HepG2 (cell line): ENCODE measurements at regions not wholly inside any gene's neighbourhood (a gene's known extent, or its start where the extent isn't known, plus 50 kb on each side); places are given as distances from the start of the nearest gene placed in this dataset.
A peak's percentile ranks its signal among the peaks of the same experiment; 100 is the strongest.

ENCODE experiments used
- CBX5 ChIP-seq: sonication (generic); formaldehyde crosslinking; IDR thresholded peaks from 2 replicates; pipeline ENCODE4 v1.4.0; 2020; ENCODE audit warnings: missing genetic modification reagents, borderline replicate concordance
- FOXK1 ChIP-seq: sonication (generic); formaldehyde crosslinking; IDR thresholded peaks from 2 replicates; pipeline ENCODE4 v1.4.0; 2020; ENCODE audit warnings: low read depth, missing genetic modification reagents, borderline replicate concordance
- HDAC2 ChIP-seq: sonication (generic); formaldehyde crosslinking; IDR thresholded peaks from 2 replicates; pipeline ENCODE4 v1.4.0; 2020; ENCODE audit warnings: missing genetic modification reagents
- KDM6A ChIP-seq: IDR thresholded peaks from 2 replicates; pipeline ENCODE4 v1.6.1; 2016; ENCODE audit warnings: low read depth
- MAZ ChIP-seq, 2 experiments: sonication (generic) in 1 of 2; formaldehyde crosslinking in 1 of 2; IDR thresholded peaks; 2 replicates each; pipeline versions ENCODE4 v1.5.0 to v1.6.1; 2012 to 2020; ENCODE audit warnings: low read depth in 2 of 2, mild to moderate bottlenecking in 2 of 2, borderline replicate concordance in 1 of 2, improper control_type of control experiment in 1 of 2, low read length in 1 of 2, missing genetic modification reagents in 1 of 2, moderate library complexity in 1 of 2
- ZKSCAN5 ChIP-seq: sonication (generic); formaldehyde crosslinking; IDR thresholded peaks from 2 replicates; pipeline ENCODE4 v1.5.1; 2020; ENCODE audit warnings: mild to moderate bottlenecking, missing genetic modification reagents
- ZMYM4 ChIP-seq: sonication (generic); formaldehyde crosslinking; IDR thresholded peaks from 2 replicates; pipeline ENCODE4 v1.8.1; 2023; ENCODE audit warnings: mild to moderate bottlenecking, missing genetic modification reagents
- ZNF263 ChIP-seq: sonication (generic); formaldehyde crosslinking; IDR thresholded peaks from 2 replicates; pipeline ENCODE4 v1.4.0; 2020; ENCODE audit warnings: missing genetic modification reagents
- ZNF282 ChIP-seq: fragments of 450-650 bp; IDR thresholded peaks from 2 replicates; pipeline ENCODE4 v1.6.1; 2018; ENCODE audit not compliant: partially characterized antibody
- ZNF605 ChIP-seq: sonication (generic); formaldehyde crosslinking; IDR thresholded peaks from 2 replicates; pipeline ENCODE4 v1.8.0; 2022; ENCODE audit warnings: mild to moderate bottlenecking, missing genetic modification reagents
- ZNF709 ChIP-seq: sonication (generic); formaldehyde crosslinking; IDR thresholded peaks from 2 replicates; pipeline ENCODE4 v1.5.0; 2020; ENCODE audit warnings: mild to moderate bottlenecking, missing genetic modification reagents
- TF ChIP-seq, protein P1 (sequence below): sonication (generic); formaldehyde crosslinking; IDR thresholded peaks from 2 replicates; pipeline ENCODE4 v1.4.0; 2020; ENCODE audit warnings: missing genetic modification reagents
- TF ChIP-seq, protein P2 (sequence below): sonication (generic); formaldehyde crosslinking; IDR thresholded peaks from 2 replicates; pipeline ENCODE4 v1.4.0; 2020; ENCODE audit warnings: missing genetic modification reagents
- TF ChIP-seq, protein P3 (sequence below): sonication (generic); formaldehyde crosslinking; IDR thresholded peaks from 2 replicates; pipeline ENCODE4 v1.4.0; 2020; ENCODE audit warnings: missing genetic modification reagents
- TF ChIP-seq, protein P4 (sequence below): sonication (generic); formaldehyde crosslinking; IDR thresholded peaks from 2 replicates; pipeline ENCODE4 v1.4.0; 2020; ENCODE audit warnings: missing genetic modification reagents, borderline replicate concordance
- TF ChIP-seq, protein P5 (sequence below): sonication (generic); formaldehyde crosslinking; IDR thresholded peaks from 2 replicates; pipeline ENCODE4 v1.5.1; 2020; ENCODE audit warnings: missing genetic modification reagents, mild to moderate bottlenecking, borderline replicate concordance
- TF ChIP-seq, protein P6 (sequence below): sonication (generic); formaldehyde crosslinking; IDR thresholded peaks from 2 replicates; pipeline ENCODE4 v1.4.0; 2020; ENCODE audit warnings: mild to moderate bottlenecking, missing genetic modification reagents

DNA sequence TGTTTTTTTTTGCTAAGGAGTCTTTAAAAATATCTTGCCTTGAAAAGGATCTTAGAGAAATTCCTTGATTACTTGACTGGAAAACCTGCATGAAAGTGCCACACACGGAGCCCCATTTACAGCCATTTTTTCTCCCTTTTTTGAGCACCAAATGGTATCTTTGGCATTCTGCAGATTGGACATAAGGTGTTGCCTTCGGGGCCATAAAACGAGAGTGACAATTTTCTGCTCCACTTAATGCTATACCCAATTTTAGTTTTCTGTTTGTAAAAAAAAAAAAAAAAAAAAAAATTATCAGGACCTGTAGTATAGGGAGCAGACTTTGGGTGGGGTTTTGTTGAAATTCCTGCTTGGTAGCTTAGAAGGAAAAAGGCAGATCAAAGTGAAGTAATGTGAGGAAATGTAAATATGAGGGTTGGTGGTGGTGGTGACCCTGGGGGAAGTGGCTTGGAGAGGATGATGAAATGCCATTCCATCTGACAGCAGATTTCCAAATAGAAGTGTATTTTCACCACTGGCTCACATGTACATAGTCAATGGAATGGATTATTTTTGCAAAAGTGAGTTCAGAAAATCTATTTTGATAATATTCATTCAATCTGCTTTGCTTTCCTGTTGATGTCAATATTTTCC is 212.1 kb upstream of the SOX4 start (continued):
- TF ChIP-seq ZNF263 (no peak), FOXK1 (CRISPR knock-in tag) (peak; percentile 94), HDAC2 (peak; percentile 90), ZKSCAN5 (CRISPR knock-in tag) (no peak), ZNF605 (CRISPR knock-in tag) (0 out of 2 replicates have a peak, but pooled peaks have one; percentile 44), ZNF282 (no peak), ZNF709 (no peak), ZMYM4 (CRISPR knock-in tag) (peak; percentile 86; the same call in 1 of the 2 replicates), KDM6A (peak; percentile 65; the same call in 1 of the 2 replicates), CBX5 (CRISPR knock-in tag) (peak; percentile 82; the same call in 1 of the 2 replicates), MAZ (IDR thresholded peaks at IDR 0.05; ENCODE audit: borderline replicate concordance, low read depth, low read length) (no peak), MAZ (CRISPR knock-in tag; IDR thresholded peaks at IDR 0.05; ENCODE audit: low read depth) (0 out of 2 replicates have a peak, but pooled peaks have one; percentile 33)
- TF ChIP-seq, protein P1, sequence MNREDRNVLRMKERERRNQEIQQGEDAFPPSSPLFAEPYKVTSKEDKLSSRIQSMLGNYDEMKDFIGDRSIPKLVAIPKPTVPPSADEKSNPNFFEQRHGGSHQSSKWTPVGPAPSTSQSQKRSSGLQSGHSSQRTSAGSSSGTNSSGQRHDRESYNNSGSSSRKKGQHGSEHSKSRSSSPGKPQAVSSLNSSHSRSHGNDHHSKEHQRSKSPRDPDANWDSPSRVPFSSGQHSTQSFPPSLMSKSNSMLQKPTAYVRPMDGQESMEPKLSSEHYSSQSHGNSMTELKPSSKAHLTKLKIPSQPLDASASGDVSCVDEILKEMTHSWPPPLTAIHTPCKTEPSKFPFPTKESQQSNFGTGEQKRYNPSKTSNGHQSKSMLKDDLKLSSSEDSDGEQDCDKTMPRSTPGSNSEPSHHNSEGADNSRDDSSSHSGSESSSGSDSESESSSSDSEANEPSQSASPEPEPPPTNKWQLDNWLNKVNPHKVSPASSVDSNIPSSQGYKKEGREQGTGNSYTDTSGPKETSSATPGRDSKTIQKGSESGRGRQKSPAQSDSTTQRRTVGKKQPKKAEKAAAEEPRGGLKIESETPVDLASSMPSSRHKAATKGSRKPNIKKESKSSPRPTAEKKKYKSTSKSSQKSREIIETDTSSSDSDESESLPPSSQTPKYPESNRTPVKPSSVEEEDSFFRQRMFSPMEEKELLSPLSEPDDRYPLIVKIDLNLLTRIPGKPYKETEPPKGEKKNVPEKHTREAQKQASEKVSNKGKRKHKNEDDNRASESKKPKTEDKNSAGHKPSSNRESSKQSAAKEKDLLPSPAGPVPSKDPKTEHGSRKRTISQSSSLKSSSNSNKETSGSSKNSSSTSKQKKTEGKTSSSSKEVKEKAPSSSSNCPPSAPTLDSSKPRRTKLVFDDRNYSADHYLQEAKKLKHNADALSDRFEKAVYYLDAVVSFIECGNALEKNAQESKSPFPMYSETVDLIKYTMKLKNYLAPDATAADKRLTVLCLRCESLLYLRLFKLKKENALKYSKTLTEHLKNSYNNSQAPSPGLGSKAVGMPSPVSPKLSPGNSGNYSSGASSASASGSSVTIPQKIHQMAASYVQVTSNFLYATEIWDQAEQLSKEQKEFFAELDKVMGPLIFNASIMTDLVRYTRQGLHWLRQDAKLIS = no peak
- TF ChIP-seq, protein P2, sequence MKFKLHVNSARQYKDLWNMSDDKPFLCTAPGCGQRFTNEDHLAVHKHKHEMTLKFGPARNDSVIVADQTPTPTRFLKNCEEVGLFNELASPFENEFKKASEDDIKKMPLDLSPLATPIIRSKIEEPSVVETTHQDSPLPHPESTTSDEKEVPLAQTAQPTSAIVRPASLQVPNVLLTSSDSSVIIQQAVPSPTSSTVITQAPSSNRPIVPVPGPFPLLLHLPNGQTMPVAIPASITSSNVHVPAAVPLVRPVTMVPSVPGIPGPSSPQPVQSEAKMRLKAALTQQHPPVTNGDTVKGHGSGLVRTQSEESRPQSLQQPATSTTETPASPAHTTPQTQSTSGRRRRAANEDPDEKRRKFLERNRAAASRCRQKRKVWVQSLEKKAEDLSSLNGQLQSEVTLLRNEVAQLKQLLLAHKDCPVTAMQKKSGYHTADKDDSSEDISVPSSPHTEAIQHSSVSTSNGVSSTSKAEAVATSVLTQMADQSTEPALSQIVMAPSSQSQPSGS (CRISPR knock-in tag) = peak; percentile 78
- TF ChIP-seq, protein P3, sequence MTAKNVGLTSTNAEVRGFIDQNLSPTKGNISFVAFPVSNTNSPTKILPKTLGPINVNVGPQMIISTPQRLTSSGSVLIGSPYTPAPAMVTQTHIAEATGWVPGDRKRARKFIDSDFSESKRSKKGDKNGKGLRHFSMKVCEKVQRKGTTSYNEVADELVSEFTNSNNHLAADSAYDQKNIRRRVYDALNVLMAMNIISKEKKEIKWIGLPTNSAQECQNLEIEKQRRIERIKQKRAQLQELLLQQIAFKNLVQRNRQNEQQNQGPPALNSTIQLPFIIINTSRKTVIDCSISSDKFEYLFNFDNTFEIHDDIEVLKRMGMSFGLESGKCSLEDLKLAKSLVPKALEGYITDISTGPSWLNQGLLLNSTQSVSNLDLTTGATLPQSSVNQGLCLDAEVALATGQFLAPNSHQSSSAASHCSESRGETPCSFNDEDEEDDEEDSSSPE (CRISPR knock-in tag) = no peak
- TF ChIP-seq, protein P4, sequence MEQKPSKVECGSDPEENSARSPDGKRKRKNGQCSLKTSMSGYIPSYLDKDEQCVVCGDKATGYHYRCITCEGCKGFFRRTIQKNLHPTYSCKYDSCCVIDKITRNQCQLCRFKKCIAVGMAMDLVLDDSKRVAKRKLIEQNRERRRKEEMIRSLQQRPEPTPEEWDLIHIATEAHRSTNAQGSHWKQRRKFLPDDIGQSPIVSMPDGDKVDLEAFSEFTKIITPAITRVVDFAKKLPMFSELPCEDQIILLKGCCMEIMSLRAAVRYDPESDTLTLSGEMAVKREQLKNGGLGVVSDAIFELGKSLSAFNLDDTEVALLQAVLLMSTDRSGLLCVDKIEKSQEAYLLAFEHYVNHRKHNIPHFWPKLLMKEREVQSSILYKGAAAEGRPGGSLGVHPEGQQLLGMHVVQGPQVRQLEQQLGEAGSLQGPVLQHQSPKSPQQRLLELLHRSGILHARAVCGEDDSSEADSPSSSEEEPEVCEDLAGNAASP (CRISPR knock-in tag) = peak; percentile 82
- TF ChIP-seq, protein P5, sequence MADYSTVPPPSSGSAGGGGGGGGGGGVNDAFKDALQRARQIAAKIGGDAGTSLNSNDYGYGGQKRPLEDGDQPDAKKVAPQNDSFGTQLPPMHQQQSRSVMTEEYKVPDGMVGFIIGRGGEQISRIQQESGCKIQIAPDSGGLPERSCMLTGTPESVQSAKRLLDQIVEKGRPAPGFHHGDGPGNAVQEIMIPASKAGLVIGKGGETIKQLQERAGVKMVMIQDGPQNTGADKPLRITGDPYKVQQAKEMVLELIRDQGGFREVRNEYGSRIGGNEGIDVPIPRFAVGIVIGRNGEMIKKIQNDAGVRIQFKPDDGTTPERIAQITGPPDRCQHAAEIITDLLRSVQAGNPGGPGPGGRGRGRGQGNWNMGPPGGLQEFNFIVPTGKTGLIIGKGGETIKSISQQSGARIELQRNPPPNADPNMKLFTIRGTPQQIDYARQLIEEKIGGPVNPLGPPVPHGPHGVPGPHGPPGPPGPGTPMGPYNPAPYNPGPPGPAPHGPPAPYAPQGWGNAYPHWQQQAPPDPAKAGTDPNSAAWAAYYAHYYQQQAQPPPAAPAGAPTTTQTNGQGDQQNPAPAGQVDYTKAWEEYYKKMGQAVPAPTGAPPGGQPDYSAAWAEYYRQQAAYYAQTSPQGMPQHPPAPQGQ (CRISPR knock-in tag) = no peak
- TF ChIP-seq, protein P6, sequence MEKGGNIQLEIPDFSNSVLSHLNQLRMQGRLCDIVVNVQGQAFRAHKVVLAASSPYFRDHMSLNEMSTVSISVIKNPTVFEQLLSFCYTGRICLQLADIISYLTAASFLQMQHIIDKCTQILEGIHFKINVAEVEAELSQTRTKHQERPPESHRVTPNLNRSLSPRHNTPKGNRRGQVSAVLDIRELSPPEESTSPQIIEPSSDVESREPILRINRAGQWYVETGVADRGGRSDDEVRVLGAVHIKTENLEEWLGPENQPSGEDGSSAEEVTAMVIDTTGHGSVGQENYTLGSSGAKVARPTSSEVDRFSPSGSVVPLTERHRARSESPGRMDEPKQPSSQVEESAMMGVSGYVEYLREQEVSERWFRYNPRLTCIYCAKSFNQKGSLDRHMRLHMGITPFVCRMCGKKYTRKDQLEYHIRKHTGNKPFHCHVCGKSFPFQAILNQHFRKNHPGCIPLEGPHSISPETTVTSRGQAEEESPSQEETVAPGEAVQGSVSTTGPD (CRISPR knock-in tag) = peak; percentile 91
